Fibroblast of skin of scalp (primary cell): ENCODE measurements at regions not wholly inside any gene's neighbourhood (a gene's known extent, or its start where the extent isn't known, plus 50 kb on each side); places are given as distances from the start of the nearest gene placed in this dataset.
A peak's percentile ranks its signal among the peaks of the same experiment; 100 is the strongest.

Experiments
- DNase-seq: peaks from one replicate; pipeline ENCODE4 v3.0.0-alpha.2; 2013

DNA sequence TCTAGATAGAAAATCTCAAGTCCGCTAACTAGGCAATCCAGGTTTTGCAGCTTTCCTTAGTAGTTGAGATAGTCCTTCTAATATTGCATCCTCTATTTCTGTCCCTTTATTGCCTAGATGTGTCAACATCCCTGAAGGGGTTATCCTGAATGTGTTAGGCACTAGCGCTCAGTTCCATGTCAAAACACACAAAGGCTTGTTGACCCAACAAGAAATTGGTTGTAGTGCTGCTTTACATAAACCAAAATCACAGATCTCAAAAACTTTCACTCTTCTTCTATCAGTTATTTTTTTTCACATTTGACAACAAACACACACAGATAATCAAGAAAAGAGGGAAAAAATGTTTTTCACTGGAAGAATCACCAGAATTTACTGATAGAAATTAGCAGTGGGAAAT lies 51.4 kb upstream of the SOX2 start:
- no peak for DNase-seq

DNA sequence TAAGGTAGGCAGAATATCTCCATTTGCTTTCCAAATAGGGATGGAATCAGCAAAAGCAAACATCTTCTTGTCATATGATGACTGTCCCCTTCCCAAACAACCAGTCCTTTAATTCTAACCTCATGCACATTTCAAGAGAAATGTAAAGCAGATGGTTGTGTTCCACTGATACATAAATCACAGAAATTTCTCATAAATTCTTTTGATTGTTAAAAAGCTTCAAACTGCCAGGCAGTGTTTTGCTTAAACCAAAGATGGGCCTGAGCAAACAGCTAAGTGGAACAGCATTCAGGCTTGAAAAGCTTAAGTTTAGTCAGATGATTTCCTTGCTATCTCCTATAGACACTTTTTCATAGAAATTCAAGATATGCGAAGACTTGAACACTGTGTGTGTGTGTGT lies 74.3 kb upstream of the SOX2 start:
- DNase-seq, result peak; percentile 61

DNA sequence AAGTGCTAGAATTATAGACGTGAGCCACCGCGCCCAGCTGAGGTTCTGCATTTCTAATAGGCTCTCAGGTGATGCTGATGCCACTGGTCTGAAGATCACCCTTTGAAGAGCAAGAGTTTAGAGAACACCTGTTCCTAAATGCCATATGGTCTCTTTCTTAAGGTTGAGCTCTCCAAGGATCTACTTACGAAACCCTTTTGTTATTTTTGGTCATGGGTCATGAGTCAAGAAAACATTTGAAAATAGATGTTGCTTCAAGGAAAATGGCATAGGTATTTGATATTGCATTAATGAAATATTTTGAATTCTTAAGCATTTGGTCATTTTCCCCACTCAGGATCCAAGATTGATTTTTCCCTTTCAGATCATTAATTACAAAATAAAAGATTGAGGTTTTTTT lies 74.7 kb upstream of the SOX2 start:
- peak; percentile 37 for DNase-seq

DNA sequence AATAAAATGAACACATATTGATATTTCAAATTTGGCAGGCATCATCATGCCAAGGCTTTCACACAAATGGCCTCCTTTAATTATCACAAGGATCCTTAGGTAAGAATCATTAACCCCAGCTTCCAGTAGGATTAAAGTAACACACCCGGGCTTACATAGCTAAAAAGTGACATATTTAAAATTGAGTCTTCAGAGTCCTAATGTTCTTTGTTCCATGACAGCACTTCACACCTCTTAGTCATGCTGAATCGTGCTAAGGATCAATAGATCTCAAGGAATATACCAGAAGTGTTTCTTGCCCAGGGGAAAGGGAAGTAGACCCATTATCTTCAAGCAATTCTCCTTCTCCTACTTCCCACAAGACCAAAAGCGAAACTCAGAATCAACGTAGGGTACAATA lies 76.6 kb upstream of the SOX2 start:
- no peak for DNase-seq

DNA sequence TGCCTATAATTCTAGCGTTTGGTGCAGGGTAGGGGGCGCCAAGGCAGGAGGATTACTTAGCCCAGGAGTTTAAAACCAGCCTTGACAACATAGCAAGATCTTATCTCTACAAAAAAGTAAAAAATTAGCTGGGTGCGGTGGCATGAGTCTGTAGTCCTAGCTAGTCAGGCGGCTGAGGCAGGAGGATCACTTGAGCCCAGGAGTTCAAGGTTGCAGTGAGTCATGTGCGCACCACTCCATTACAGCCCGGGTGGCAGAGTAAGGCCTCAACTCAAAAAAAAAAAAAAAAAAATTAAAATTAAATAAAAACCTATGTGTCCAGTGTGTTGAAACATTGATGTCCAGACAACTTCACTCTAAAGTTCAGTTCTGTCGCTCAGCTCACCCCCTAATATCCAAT lies 78.2 kb upstream of the SOX2 start:
- no peak for DNase-seq

DNA sequence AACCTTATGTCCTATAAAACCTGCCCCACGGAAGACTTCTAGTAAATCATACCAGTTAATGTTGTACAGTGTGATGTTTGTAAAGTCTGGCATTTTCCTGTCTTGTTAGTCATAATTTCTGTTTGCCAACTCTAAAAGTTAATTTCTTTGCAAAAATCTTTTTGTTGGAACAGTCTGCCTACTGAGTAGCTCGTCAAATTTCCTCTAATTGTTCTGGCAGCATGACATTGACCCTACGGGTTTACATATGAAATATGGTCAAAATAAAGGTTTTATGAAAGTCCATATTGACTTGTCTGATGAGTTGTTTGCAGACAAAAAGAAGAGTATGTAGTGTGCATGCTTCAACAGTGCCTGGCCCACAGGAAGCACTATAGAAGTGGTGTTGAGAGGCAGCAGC lies 79.8 kb upstream of the SOX2 start:
- DNase-seq, result no peak

DNA sequence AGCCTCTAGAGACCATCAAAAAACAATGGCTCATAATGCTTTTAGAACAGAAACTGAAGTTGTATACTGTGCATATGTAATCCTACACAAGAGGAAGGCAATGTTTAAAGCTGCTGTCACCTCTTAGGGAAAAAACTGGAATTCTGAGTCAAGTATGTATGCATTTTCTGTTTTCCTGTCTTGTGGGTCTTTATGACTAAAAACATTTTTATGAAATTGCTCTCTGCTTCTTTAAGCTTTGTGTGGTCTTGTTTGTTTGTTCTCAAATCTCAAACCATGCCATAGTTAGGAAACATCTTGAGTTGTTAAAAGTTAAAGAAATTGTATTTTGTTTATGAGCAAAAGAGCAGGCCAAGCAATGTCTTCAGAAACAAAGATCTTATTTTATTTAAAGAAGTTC lies 80.9 kb upstream of the SOX2 start:
- DNase-seq, result peak; percentile 75

DNA sequence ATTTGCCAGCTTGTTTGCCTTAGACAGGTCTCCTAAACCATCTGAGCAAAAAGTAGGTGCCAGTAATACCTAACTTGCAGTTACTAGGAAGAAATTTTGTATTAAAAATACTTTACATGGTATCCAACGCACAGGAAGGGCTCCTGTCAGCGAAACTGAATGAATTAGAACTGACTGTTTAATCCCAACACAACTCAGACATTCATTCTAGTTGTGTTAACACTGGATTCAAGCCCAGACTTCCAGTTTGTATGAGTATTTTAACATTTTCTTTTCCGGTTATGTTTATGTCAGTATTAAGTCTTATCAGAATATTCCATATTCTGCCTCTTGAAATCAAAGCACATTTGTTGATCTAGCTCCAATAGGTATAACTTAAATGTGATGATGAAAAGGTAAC lies 82.0 kb upstream of the SOX2 start:
- DNase-seq, result peak; percentile 27

DNA sequence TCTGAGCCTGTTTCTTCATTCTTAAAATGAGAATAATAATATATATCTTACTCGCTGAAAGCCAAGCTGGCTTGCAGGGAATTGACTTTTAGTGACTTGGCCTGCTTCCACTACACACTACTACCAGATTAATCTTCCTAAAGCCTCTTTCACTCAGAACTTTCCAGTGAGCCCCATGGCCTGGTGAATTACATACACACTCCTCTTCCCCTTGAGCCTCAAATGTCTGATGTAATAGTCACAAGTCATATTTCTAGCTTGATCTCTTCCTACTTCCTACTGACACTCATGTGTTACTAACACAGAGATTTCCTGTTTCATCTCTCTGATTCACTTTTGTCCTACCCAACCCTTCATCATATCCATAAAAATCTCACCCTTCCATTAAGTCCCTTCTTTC lies 82.7 kb upstream of the SOX2 start:
- DNase-seq, result peak; percentile 53

DNA sequence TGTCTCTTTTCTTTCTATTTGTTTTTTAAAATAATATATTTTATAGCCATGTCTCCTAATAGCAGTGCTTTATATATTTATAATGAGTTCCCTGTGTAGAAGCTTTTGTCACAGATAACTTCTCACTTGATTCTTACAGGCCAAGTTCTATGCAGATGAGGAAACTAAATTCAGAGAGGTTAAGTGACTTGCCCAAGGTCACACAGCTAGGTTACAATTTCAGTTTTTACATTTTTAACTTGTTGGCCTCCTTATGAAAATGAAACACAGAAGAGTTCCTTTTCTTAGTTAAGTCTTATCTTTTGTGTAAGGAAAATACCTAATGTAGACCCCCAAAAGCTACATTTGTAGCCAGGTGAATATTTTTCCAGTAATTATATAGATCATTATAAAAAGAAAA lies 83.3 kb upstream of the SOX2 start:
- DNase-seq, result no peak

DNA sequence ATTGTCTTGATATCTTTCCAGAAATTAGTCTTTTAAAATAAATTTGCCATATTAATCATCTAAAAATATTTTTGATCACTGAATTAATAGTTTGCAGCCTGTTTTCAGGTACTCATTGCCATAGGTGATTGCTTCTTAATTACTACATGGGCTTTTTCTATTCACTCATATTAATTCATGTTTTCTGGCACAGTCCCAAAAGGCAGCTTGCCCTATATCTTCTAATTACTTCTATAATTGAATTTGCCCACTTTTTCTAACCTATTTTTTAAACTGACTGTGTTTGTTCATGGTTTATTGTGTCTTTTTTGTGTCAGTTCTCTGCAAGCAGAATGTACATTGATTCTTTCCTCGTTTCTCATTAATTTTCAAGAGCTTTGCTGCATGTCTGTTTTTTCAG lies 85.7 kb upstream of the SOX2 start:
- DNase-seq, result no peak

DNA sequence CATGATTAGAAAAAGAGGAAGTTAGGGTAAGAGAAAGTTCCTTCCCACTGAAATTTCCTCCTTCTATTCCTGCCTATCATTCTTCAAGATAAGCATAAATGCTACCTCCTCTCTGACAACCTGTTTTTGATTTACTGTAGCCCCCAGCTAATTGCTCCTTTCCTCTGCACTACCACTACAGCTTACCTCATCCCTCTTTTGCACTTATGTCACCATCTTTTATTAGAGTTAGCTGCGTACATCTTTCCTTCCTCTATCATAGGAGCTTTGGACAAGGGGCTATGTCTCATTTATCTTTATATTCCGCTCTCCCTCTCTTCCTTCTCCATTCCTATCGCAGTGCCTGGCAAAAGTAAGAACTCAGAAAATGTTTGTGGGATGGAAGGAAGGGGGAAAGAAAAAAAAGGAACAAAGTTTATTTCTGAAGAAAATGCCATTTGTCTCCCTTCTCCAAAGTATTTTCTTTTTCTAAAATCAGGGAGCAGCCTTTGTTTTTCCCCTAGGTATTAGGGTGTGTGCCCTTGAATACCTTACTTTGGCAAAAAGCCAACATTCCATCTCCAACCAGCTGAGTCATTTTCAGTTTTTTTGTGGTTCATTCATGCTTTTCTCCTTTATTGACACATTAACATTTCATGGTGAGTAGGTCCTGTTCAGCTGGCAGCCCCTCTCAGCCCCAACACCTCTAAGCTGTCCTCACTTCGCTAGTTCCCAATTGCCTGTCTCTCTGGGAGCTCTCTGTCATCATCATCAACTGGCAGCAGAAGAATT lies 87.6 kb upstream of the SOX2 start:
- peak; percentile 38 for DNase-seq

DNA sequence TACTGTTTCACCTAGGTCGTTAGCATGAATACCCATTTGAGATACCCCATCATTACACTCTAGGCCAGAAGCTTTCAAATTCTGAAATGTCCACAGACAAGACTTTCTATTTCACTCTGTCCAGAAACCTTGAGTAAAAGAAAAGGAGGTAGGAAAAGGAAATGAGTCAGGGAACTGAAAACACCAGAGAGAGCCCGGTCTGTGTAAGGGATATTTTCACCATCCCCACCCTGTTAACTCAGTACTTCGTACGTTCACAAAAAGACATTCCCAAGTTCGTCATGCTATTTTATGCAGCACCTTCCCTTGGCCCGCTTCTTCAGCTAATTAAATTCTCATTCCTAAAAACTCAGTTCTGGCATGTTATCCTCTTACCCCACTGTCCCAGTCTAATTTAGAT lies 89.4 kb upstream of the SOX2 start:
- peak; percentile 11 for DNase-seq

DNA sequence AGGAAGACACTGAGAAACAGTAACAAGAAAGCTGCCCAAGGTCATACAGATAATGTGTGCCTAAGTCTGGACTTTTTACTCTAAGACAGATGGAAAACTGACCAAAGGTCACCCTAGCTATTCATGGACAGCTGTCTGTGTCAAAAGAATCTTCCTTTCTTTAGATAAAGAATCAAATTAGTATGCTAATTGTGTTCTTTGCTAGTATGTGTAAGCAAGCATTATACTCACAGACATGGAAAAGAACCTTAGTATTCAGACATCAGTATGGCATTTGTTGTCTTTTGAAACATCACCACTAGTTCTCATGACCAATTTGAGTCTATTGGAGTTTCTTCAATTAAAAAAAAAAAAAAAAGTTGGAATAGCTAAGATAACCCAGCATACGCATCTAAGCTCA lies 91.8 kb upstream of the SOX2 start:
- DNase-seq, result no peak

DNA sequence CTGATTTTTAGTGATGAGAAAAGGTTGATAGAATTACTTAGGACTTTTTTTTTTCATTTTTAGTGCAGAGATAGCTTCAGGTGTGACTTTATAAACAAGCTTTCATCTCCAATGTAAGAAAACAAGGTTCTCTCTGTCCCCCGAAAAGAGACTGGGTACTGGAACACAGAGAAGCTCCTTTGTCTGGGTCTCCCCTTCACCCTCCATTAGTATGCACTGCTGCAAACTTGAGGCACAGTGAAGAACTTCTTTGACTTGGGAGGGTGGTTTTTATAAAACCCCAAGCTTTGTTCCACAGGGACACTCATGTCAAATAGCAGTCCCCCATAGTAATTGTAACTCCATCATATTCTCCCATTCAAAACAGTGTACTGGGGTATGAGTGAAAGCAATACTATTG lies 93.5 kb upstream of the SOX2 start:
- no peak for DNase-seq

DNA sequence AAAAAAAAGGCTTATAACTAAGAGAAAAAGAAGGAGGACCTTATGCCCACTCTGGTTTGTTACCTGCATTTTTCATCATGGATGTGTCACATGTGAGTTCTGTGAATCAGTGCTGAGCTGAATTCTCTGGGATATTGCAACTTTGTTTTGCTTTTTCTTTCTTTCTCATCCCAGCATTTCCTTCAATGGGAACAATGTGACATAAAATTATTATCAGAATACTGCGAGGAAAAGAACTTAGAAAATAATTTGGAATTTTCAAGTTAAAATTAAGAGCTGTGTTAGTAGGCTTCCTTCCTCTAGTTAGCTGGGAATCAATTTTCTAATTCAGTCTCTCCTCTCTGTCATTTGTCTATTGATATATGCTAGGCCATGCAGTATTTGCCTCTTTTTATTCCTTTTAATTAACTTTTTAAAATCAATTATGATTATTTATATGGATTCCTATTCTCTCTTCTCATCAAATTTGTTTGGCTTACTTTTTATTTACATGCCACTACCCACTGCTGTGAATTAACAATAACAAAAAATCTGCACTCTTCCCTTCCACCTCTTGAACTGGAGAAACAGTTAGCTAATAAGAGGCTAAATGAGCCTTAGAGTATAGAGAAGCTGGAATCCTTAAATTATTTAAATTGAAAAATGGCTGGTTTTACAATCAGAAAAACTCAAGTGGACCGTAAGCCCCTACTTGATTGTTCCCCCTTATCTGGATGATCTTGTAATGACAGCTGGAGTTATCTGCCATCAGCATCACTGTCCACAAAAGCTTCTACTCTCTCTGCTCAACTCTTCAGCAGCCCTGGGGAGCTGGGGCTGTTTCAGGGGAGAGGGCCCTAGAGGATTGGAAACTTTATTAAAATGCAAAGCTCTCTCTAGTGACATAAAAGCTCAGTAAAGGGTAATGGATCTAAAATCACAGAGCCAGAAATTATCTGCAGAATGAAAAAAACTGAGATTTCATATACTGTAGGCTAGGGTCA lies 95.3 kb upstream of the SOX2 start:
- DNase-seq, result no peak

DNA sequence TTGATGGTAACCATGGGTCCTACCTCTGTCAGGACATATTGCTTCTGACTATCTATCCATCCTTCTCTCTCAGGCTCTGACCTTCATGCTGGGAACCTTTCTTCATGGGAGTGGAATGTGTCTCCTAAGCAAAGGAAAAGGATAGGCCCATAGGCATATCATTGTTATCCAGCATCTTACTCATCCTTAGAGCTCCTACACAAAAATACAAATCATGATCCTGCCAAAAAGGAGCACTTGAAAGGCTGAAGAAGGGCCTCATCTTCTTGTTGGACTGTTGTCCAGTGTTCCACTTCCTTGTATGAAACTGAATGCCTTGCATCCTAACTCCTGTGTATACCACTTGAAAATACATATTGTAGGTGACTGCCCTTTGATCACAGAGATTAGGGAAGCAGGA lies 96.1 kb upstream of the SOX2 start:
- DNase-seq, result no peak

DNA sequence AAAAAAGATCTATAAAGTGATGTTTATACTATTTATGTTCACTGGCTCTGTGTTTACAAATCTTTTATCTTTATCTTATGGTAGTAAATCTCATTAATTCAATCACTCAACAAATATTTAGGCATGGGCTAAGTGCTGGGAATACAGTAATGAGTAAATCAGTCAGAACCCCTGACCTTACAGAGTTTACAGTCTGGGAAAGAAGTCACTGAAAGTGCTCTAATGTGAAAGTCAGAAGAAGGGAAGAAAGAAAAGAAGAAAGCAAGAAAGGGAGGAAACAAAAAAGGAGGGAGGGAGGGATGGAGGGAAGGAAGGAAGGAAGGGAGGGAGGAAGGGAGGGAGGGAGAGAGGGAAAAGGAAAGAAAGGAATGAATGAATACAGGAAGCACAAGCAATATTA lies 96.8 kb upstream of the SOX2 start:
- no peak for DNase-seq

DNA sequence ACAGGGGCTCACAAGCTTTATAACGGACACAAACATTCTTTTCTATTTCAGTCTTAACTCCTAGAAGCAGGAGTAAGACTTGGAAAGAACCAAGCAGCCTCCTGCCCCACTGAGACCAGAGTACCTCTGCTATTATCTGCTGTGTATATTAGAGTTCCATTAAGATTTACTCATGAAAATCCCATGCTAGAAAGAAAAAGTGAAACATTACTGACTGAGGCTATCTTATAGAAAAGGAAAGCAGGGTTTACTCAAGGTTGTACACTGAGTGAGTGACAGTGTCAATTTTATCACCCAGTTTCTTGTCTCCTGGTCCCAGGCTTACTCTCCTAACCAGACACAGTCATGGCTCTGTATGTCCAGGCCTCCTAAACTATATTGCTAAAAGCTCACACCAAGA lies 97.9 kb upstream of the SOX2 start:
- DNase-seq, result no peak

DNA sequence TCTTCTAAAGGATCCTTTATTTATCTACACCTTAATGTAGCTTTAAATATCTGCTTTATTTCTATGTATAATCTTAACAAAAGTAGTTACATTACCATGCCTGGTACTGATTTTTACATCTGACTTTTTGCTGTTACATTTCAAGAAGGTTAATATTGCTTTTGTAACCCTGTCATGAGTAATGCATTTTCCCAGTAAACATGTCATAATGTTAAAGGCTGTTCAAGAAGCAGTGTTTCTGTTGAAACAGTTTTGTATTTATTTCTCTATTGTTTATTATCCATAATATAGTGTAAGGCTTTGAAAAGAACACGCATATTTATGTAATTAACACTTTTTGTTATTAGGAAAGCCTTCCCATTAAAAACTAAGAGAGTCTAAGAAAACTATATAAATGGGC lies 98.5 kb upstream of the SOX2 start:
- no peak for DNase-seq

DNA sequence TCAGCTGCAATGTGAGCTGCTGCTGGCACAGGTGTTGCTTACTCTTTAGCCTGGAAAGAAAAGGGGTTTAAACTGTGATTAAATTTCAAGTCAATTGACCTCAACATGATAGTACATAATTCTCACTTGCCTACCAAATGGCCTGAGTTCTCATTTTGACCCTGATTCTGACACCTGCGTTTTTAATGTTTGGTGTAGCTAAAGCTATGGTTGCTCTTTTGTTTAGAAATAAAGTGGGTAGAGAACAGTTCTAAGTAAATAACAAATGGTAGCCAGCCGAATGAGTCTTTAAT lies 100.8 kb upstream of the SOX2 start:
- DNase-seq, result no peak

DNA sequence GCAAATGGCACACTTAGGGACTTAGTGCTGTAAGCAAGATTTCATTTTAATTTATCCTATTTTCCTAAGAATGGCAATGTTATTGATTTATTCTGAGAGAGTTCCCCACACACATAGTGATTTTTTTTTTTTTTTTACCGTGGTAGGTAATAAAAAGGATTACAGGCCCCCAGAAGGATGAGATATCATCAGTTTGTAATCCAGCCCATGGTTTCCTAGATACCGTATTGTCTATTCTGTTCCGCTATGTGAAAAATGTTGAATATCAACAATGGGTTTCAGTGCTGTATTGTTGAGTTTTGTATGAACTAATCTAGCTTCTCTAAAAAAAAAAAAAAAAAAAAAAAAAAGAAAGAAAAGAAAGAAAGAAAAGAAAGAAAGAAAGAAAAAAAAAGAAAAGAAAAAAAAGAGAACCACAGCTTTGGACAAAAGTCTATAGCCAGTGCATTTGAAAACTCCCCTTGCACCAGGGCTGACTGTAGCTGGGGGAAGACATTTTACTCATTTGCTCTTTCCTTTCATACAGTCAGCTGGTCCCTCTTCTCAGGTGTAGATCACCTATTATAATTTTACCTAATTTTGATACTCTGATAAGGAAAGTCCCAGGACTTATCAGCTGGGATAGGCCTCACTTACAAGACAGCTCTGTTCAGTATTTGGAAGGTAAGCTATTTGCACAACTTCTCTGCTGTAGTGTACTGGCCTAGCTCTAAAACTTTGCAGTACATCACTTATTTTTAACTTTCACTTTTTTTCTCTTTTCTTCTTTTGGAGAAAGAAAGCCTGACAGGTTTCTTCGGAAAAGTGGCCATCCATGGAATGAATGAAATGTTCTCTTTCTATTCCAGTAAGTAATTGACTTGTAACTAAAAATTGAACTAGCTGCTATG lies 101.4 kb upstream of the SOX2 start:
- DNase-seq, result peak; percentile 8
